NB4 (cell line): ENCODE measurements at regions not wholly inside any gene's neighbourhood (a gene's known extent, or its start where the extent isn't known, plus 50 kb on each side); places are given as distances from the start of the nearest gene placed in this dataset.

Source experiments
- CTCF ChIP-seq: IDR thresholded peaks from one replicate; pipeline ENCODE4 v1.5.1; 2012; ENCODE audit warnings: low read depth, low read length
- MAX ChIP-seq: IDR thresholded peaks from 2 replicates; pipeline ENCODE4 v1.6.1; 2011; ENCODE audit warnings: low read depth, low read length
- POLR2A ChIP-seq: IDR thresholded peaks from 2 replicates; pipeline ENCODE4 v1.6.1; 2011; ENCODE audit warnings: mild to moderate bottlenecking; ENCODE audit not compliant: insufficient read length; ENCODE audit errors: extremely low read depth

GRCh38 chr12:29054858-29055663, 94.0 kb upstream of the FAR2 start:
- TF ChIP-seq MAX: no peak
- TF ChIP-seq CTCF: no peak
- no peak for TF ChIP-seq POLR2A
